HepG2 (cell line): ENCODE measurements at regions not wholly inside any gene's neighbourhood (a gene's known extent, or its start where the extent isn't known, plus 50 kb on each side); places are given as distances from the start of the nearest gene placed in this dataset.

ENCODE experiments used
- NKX3-1 ChIP-seq: sonication (generic); formaldehyde crosslinking; IDR thresholded peaks from 2 replicates; pipeline ENCODE4 v1.5.0; 2020; ENCODE audit warnings: missing genetic modification reagents
- PCBP1 ChIP-seq: fragments of 200-400 bp; formaldehyde crosslinking; IDR thresholded peaks from 2 replicates; pipeline ENCODE4 v1.6.1; 2017; ENCODE audit warnings: mild to moderate bottlenecking, low read depth, low read length, borderline replicate concordance
- RAD21 ChIP-seq: fragments of 450-650 bp; formaldehyde crosslinking; IDR thresholded peaks from 2 replicates; pipeline ENCODE4 v1.5.0; 2020; ENCODE audit warnings: mild to moderate bottlenecking
- RARA ChIP-seq: IDR thresholded peaks from 2 replicates; pipeline ENCODE4 v1.6.1; 2016; ENCODE audit warnings: missing genetic modification reagents, missing compliant biosample characterization
- RFXANK ChIP-seq: IDR thresholded peaks from 2 replicates; pipeline ENCODE4 v1.6.1; 2016
- ZFYVE20 ChIP-seq: sonication (generic); formaldehyde crosslinking; IDR thresholded peaks from 2 replicates; pipeline ENCODE4 v1.8.0; 2023; ENCODE audit warnings: low read depth, mild to moderate bottlenecking, moderate library complexity, missing genetic modification reagents, borderline replicate concordance
- ZNF546 ChIP-seq: sonication (generic); formaldehyde crosslinking; conservative IDR thresholded peaks from 2 replicates; pipeline ENCODE4 v1.8.1; 2023; ENCODE audit warnings: mild to moderate bottlenecking, missing genetic modification reagents
- ZNF790 ChIP-seq: sonication (generic); formaldehyde crosslinking; IDR thresholded peaks from 2 replicates; pipeline ENCODE4 v1.8.0; 2022; ENCODE audit warnings: missing genetic modification reagents, mild to moderate bottlenecking, borderline replicate concordance
- TF ChIP-seq, protein P1 (sequence below): sonication (generic); formaldehyde crosslinking; IDR thresholded peaks from 2 replicates; pipeline ENCODE4 v1.4.0; 2020; ENCODE audit warnings: mild to moderate bottlenecking, missing genetic modification reagents
- TF ChIP-seq, protein P2 (sequence below): sonication (generic); formaldehyde crosslinking; IDR thresholded peaks from 2 replicates; pipeline ENCODE4 v1.5.0; 2020; ENCODE audit warnings: missing genetic modification reagents
- TF ChIP-seq, protein P3 (sequence below): sonication (generic); formaldehyde crosslinking; IDR thresholded peaks from 2 replicates; pipeline ENCODE4 v1.4.0; 2020; ENCODE audit warnings: missing genetic modification reagents

DNA sequence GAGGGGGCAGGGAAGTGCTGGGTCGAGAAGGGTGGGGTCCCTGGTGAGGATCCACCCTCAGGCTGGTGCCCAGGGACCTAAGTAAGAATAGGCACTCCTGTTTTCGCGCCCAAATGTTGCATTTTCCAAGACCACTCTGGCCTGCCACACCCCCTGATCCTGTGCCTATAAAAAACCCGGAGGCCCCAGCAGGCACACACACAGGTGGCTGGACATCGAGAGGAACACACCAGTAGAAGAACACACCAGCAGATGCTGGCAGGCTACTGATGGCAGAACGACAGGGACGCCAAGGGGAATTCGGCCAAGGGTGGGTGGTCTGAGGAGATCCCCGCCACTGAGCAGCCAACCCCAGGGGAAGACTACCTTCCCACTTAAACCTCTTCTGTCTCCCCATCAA is 633.9 kb upstream of the POT1 start (continued):
- TF ChIP-seq, protein P1, sequence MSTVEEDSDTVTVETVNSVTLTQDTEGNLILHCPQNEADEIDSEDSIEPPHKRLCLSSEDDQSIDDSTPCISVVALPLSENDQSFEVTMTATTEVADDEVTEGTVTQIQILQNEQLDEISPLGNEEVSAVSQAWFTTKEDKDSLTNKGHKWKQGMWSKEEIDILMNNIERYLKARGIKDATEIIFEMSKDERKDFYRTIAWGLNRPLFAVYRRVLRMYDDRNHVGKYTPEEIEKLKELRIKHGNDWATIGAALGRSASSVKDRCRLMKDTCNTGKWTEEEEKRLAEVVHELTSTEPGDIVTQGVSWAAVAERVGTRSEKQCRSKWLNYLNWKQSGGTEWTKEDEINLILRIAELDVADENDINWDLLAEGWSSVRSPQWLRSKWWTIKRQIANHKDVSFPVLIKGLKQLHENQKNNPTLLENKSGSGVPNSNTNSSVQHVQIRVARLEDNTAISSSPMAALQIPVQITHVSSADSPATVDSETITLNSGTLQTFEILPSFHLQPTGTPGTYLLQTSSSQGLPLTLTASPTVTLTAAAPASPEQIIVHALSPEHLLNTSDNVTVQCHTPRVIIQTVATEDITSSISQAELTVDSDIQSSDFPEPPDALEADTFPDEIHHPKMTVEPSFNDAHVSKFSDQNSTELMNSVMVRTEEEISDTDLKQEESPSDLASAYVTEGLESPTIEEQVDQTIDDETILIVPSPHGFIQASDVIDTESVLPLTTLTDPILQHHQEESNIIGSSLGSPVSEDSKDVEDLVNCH: no peak
- TF ChIP-seq, protein P2, sequence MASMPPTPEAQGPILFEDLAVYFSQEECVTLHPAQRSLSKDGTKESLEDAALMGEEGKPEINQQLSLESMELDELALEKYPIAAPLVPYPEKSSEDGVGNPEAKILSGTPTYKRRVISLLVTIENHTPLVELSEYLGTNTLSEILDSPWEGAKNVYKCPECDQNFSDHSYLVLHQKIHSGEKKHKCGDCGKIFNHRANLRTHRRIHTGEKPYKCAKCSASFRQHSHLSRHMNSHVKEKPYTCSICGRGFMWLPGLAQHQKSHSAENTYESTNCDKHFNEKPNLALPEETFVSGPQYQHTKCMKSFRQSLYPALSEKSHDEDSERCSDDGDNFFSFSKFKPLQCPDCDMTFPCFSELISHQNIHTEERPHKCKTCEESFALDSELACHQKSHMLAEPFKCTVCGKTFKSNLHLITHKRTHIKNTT: no peak
- TF ChIP-seq NKX3-1 (CRISPR knock-in tag) (no peak), ZNF790 (no peak), RFXANK (CRISPR knock-in tag) (no peak), RARA (CRISPR knock-in tag) (no peak), RAD21 (CRISPR knock-in tag) (no peak), ZFYVE20 (CRISPR knock-in tag) (no peak), PCBP1 (no peak), ZNF546 (CRISPR knock-in tag) (no peak)
- TF ChIP-seq, protein P3, sequence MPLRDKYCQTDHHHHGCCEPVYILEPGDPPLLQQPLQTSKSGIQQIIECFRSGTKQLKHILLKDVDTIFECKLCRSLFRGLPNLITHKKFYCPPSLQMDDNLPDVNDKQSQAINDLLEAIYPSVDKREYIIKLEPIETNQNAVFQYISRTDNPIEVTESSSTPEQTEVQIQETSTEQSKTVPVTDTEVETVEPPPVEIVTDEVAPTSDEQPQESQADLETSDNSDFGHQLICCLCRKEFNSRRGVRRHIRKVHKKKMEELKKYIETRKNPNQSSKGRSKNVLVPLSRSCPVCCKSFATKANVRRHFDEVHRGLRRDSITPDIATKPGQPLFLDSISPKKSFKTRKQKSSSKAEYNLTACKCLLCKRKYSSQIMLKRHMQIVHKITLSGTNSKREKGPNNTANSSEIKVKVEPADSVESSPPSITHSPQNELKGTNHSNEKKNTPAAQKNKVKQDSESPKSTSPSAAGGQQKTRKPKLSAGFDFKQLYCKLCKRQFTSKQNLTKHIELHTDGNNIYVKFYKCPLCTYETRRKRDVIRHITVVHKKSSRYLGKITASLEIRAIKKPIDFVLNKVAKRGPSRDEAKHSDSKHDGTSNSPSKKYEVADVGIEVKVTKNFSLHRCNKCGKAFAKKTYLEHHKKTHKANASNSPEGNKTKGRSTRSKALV (CRISPR knock-in tag): no peak
